NOMO-1 (cell line): ENCODE measurements at regions not wholly inside any gene's neighbourhood (a gene's known extent, or its start where the extent isn't known, plus 50 kb on each side); places are given as distances from the start of the nearest gene placed in this dataset.

Source experiments
- DNase-seq, 2 experiments: peaks; one replicate each; lab custom pipeline; 2025; ENCODE audit not compliant: unreplicated experiment in 2 of 2; lab: John Stamatoyannopoulos, UW

GRCh38 chr6:47360388-47360787, 50.7 kb upstream of the TNFRSF21 start:
- peak in 1 of 2 experiments; percentile 68 for DNase-seq

- no peak for DNase-seq
Measured at GRCh38 chr6:47362857-47363461, 53.3 kb upstream of the TNFRSF21 start.

GRCh38 chr6:47363736-47364135, 54.0 kb upstream of the TNFRSF21 start:
- no peak for DNase-seq

GRCh38 chr6:47366335-47366890, 56.7 kb upstream of the TNFRSF21 start:
- no peak for DNase-seq

- no peak for DNase-seq
Measured at GRCh38 chr6:47371139-47371869, 61.6 kb upstream of the TNFRSF21 start.

- DNase-seq = no peak
Measured at GRCh38 chr6:47371870-47372255, 62.2 kb upstream of the TNFRSF21 start.

GRCh38 chr6:47372318-47372717, 62.6 kb upstream of the TNFRSF21 start:
- DNase-seq = no peak

GRCh38 chr6:47375426-47375825, 65.7 kb upstream of the TNFRSF21 start:
- peak; percentile 66 to 68 for DNase-seq

- no peak for DNase-seq
Measured at GRCh38 chr6:47376930-47377329, 67.2 kb upstream of the TNFRSF21 start.

GRCh38 chr6:47377971-47378370, 68.3 kb upstream of the TNFRSF21 start:
- DNase-seq = no peak

GRCh38 chr6:47379328-47379727, 69.6 kb upstream of the TNFRSF21 start:
- DNase-seq = no peak

GRCh38 chr6:47380251-47380650, 70.5 kb upstream of the TNFRSF21 start:
- no peak for DNase-seq

GRCh38 chr6:47381036-47381435, 71.3 kb upstream of the TNFRSF21 start:
- DNase-seq = no peak

GRCh38 chr6:47383360-47383759, 73.7 kb upstream of the TNFRSF21 start:
- no peak for DNase-seq

GRCh38 chr6:47391675-47392074, 82.0 kb upstream of the TNFRSF21 start:
- no peak for DNase-seq

- DNase-seq = no peak
Measured at GRCh38 chr6:47392251-47392650, 82.5 kb upstream of the TNFRSF21 start.

- DNase-seq = no peak
Measured at GRCh38 chr6:47396401-47397069, 81.1 kb upstream of the CD2AP start.

- no peak for DNase-seq
Measured at GRCh38 chr6:47400581-47400980, 77.0 kb upstream of the CD2AP start.

GRCh38 chr6:47402081-47402480, 75.5 kb upstream of the CD2AP start:
- no peak for DNase-seq

- DNase-seq = no peak
Measured at GRCh38 chr6:47403056-47403455, 74.5 kb upstream of the CD2AP start.

GRCh38 chr6:47403801-47404200, 73.8 kb upstream of the CD2AP start:
- DNase-seq = no peak

GRCh38 chr6:47404435-47404834, 73.2 kb upstream of the CD2AP start:
- no peak for DNase-seq
